ENCODE measurements at regions not wholly inside any gene's neighbourhood (a gene's known extent, or its start where the extent isn't known, plus 50 kb on each side); places are given as distances from the start of the nearest gene placed in this dataset.

GRCh38 chrX:39936886-39937770, 160.6 kb downstream of the BCOR start:
- DNase-seq (ENCODE audit: low read depth, low spot score) = peak; percentile 9

GRCh38 chrX:39938466-39938865, 159.3 kb downstream of the BCOR start:
- DNase-seq (ENCODE audit: low read depth, low spot score) = no peak

GRCh38 chrX:39939678-39940077, 158.1 kb downstream of the BCOR start:
- DNase-seq (ENCODE audit: low read depth, low spot score) = no peak

- DNase-seq (ENCODE audit: low read depth, low spot score) = peak; percentile 86
These were observed 156.3 kb downstream of the BCOR start for GRCh38 chrX:39941332-39941920.

- DNase-seq (ENCODE audit: low read depth, low spot score) = no peak
These were observed 153.3 kb downstream of the BCOR start for GRCh38 chrX:39944416-39944815.

GRCh38 chrX:39945709-39946108, 152.0 kb downstream of the BCOR start:
- DNase-seq (ENCODE audit: low read depth, low spot score) = no peak

GRCh38 chrX:39946822-39947221, 150.9 kb downstream of the BCOR start:
- DNase-seq (ENCODE audit: low read depth, low spot score) = no peak

- no peak for DNase-seq (ENCODE audit: low read depth, low spot score)
These were observed 149.2 kb downstream of the BCOR start for GRCh38 chrX:39948582-39948981.

GRCh38 chrX:39950018-39950688, 147.6 kb downstream of the BCOR start:
- no peak for DNase-seq (ENCODE audit: low read depth, low spot score)

GRCh38 chrX:39952989-39953388, 144.8 kb downstream of the BCOR start:
- DNase-seq (ENCODE audit: low read depth, low spot score) = no peak

GRCh38 chrX:39953879-39954278, 143.9 kb downstream of the BCOR start:
- DNase-seq (ENCODE audit: low read depth, low spot score) = peak; percentile 64

- no peak for DNase-seq (ENCODE audit: low read depth, low spot score)
These were observed 142.9 kb downstream of the BCOR start for GRCh38 chrX:39954851-39955250.

GRCh38 chrX:39955625-39956024, 142.1 kb downstream of the BCOR start:
- no peak for DNase-seq (ENCODE audit: low read depth, low spot score)

- DNase-seq (ENCODE audit: low read depth, low spot score) = no peak
These were observed 140.9 kb downstream of the BCOR start for GRCh38 chrX:39956803-39957394.

GRCh38 chrX:39957816-39958566, 139.8 kb downstream of the BCOR start:
- no peak for DNase-seq (ENCODE audit: low read depth, low spot score)

- DNase-seq (ENCODE audit: low read depth, low spot score) = no peak
These were observed 138.9 kb downstream of the BCOR start for GRCh38 chrX:39958850-39959249.

GRCh38 chrX:39960219-39960618, 137.5 kb downstream of the BCOR start:
- no peak for DNase-seq (ENCODE audit: low read depth, low spot score)

- DNase-seq (ENCODE audit: low read depth, low spot score) = no peak
These were observed 136.3 kb downstream of the BCOR start for GRCh38 chrX:39961441-39961840.

GRCh38 chrX:39965051-39965573, 132.6 kb downstream of the BCOR start:
- no peak for DNase-seq (ENCODE audit: low read depth, low spot score)

GRCh38 chrX:39966176-39966575, 131.6 kb downstream of the BCOR start:
- DNase-seq (ENCODE audit: low read depth, low spot score) = no peak

GRCh38 chrX:39967348-39967747, 130.4 kb downstream of the BCOR start:
- peak; percentile 66 for DNase-seq (ENCODE audit: low read depth, low spot score)

Measured in ELF-1 (cell line).